Astrocyte (in vitro differentiated cells and primary cell): ENCODE measurements at regions not wholly inside any gene's neighbourhood (a gene's known extent, or its start where the extent isn't known, plus 50 kb on each side); places are given as distances from the start of the nearest gene placed in this dataset.

ENCODE experiments used
- EZH2 ChIP-seq: IDR thresholded peaks from 2 replicates; pipeline ENCODE4 v1.6.1; 2012; ENCODE audit warnings: mild to moderate bottlenecking, low read length, inconsistent platforms; ENCODE audit not compliant: insufficient read depth
- TF ChIP-seq, protein P1 (sequence below): IDR thresholded peaks from 2 replicates; pipeline ENCODE4 v1.5.1; 2011; ENCODE audit warnings: low read depth, mild to moderate bottlenecking, inconsistent platforms, low read length, moderate library complexity; ENCODE audit not compliant: insufficient read depth

DNA sequence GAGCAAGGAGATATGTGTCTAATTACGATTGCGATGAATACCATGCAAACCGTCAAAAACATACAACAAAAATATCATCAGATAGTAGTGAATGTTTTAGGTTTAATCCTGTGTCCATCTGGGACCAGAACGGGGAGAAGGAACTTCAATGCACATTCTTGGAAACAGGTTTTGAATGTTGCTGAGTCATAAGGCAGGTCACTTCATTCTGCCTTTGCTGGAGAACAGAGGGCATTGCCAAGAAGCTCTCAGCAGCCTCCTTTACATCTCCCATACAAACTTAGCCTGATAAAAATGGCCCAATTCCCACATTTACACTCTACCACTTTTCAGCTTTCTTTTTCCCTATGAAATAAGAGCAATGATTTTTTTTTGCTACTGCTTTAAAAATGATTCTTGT is 78.0 kb upstream of the KCNJ6 start:
- TF ChIP-seq, protein P1, sequence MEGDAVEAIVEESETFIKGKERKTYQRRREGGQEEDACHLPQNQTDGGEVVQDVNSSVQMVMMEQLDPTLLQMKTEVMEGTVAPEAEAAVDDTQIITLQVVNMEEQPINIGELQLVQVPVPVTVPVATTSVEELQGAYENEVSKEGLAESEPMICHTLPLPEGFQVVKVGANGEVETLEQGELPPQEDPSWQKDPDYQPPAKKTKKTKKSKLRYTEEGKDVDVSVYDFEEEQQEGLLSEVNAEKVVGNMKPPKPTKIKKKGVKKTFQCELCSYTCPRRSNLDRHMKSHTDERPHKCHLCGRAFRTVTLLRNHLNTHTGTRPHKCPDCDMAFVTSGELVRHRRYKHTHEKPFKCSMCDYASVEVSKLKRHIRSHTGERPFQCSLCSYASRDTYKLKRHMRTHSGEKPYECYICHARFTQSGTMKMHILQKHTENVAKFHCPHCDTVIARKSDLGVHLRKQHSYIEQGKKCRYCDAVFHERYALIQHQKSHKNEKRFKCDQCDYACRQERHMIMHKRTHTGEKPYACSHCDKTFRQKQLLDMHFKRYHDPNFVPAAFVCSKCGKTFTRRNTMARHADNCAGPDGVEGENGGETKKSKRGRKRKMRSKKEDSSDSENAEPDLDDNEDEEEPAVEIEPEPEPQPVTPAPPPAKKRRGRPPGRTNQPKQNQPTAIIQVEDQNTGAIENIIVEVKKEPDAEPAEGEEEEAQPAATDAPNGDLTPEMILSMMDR = no peak
- no peak for TF ChIP-seq EZH2
